GM18511 (cell line): ENCODE measurements at regions not wholly inside any gene's neighbourhood (a gene's known extent, or its start where the extent isn't known, plus 50 kb on each side); places are given as distances from the start of the nearest gene placed in this dataset.

Experiments used
- ATAC-seq: cut with Tn5 transposase; IDR thresholded peaks from one replicate; pipeline ENCODE4 v1.9.1; 2021; ENCODE audit warnings: mild to moderate bottlenecking, moderate library complexity; ENCODE audit not compliant: unreplicated experiment

DNA sequence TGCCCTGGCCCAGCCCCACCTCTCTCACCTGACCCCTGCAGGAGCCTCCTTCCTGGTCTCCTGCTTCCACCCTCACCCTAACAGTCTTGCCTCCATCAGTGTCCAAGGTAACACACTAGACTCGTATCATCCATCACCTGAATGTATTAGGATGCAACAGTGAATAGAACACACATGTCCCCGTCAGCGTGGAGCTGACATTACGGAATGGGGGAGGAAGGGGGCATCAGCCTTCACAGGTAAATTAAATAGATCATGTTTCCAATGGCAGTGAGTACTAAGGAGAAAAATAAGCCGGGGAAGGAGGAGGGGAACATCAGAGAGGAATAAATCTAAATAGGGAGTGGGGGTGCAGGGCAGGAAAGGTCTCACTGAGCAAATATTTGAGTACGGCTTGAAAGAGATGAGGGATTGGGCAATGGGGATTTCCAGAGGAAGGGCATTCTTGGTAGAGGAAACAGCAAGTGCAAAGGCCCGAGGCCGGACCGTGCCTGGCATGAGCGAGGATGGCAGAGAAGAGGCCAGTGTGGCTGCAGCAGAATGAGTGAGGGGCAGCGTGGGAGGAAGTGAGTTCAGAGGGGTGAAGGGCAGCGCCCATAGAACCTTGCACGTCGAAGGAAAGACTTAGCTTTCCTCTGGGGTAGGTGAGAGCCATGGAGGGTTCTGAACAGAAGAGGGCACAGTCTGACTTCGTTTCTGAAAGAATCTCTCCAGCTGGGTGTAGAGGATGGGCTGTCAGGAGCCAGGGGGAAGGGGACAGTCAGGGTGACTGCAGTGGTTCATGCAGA lies 110.1 kb upstream of the PTPN1 start:
- no peak for ATAC-seq

DNA sequence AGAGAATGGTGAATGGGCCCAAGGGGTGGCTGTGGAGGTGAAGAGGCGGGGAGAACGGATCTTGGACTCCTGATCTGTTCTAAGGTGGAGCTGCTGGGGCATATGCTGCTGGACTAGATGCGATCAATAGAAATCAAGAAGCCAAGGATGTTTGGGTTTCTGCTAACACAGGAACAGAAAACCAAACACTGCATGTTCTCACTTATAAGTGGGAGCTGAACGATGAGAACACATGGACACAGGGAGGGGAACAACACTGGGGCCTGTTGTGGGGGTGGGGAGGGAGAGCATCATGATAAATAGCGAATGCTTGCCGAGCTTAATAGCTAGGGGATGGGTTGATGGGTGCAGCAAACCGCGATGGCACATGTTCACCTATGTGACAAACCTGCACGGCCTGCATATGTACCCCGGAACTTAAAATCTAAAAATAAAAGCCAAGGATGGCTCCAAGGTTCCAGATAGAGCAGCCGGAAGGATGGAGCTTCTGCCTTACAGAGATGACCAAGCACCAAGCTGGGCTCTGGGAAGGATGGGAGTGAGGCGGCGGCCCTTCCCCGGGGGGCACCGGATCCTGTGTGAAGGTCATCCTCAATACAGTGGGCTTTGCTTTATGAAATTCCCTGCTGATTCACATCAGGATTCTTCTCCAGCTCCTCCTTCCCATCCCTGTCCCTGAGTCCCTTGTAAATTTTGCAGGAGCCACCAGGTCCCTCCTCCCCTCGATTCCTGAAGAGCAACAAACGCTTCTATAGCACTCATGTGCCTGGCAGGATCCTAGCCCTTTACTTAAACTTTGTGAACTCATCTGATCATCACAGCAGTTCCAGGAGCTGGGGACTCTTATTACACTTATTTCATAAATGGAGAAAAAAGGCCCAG lies 109.2 kb upstream of the PTPN1 start:
- ATAC-seq = no peak

DNA sequence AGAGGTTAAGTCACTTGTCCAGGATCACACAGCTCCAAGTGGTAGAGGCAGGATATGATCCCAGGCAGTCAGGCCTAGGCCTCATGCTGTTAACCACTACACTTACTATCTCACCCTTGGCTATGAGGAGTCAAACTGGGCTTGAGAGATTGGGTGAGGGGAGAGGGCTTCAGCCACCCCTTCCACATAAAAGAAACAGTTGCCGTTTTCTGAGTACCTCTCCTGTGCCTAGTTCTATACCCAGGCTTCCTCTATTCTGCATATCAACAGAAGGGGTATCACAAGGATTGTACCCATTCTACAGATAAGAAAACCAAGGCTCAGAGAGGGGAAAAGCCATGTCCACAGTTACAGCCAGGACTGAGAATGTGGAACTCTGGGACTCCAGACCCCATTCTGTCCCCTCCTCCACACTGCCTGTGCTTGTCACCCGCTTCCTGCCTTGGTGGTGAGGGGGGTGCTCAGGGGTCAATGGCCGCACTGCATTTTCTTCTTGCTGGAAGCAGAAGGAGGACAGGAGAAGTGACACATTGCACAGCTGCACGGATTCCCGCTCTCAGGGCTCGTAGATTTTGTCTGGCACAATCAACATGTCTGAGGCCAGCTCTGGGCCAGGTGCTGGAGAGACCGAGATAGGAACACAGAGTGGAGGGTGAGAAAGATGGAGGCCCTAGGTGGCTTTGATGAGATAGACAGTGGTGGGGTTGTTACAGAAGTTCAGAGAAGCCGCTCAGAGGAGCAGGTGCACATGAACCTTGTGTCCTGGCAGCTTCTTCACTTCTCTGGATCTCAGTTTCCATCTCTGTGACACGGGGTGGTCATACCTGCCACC lies 108.4 kb upstream of the PTPN1 start:
- no peak for ATAC-seq

DNA sequence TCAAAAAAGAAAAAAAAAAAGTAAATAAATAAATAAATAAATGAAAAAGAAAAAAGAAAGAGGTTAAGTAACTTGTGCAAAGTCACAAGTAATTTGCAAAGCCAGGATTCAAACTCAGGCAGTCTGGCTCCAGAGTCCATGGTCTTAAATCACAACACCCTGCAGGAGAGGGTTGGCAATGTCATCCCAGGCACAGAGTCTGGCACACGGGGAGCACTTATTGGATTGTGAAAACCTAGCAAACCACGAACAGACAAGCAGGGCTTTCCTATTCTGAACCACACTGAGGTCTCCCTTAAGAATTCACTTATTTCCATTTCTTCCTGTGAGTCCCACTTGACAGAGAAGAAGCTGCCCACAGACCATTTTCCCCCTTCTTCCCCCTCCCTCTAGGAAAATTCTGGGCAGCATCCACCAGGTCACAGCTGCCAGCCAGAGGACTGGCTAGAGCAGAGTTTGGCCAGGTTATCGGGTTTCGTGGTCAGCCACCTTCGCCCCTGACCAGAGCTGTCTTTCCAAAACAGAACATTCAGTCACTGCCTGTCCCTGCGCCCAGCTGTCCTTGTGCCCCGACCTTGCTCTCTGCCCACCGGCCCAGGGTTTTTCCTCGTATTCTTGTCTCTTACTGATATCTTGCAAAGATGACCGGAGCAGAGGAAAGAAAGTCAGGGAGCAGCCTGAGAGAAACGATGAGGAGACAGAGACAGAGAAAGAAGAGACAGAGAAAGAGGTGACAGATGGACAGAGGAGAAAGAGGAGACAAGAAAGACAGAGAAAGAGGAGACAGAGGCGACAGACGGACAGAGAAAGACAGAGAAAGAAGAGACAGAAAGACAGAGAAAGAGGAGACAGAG lies 106.4 kb upstream of the PTPN1 start:
- ATAC-seq = no peak

DNA sequence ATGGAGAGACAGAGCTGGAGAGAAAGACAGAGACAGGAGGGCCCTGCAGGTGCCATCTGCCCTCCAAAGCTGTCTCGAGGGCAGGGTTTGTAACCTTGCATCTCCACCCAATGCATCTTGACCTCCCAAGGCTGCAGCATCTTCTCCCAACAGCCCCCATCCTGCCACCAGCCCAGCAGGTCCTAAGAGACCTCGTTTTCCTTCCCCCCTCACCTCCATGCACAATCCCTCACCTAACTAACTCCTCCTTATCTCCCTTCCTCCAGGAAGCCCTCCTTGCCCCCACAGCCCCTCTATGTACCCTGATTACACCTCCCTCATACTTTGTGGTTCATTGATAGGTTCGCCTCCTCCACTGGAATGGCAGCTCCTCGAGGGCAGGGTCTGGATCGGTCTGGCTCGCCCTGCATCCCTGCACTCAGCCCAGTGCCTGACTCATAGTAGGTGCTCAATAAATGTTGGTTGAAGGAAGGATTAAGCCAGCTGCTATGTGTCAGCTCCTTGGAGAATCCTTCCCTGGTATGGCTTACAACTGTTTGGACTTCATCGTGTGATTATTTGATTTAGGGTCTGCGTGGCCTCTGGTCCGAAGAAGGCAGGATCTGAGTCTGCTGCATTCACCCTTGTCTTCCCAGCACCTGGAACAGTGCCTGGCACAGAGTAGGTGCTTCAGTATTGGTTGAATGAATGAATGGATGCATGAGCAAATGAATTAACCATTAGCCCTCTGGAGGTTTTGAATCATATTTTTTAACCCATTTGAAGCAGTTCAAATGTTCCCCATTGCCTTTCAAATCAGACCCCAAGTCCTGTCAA lies 105.6 kb upstream of the PTPN1 start:
- no peak for ATAC-seq

DNA sequence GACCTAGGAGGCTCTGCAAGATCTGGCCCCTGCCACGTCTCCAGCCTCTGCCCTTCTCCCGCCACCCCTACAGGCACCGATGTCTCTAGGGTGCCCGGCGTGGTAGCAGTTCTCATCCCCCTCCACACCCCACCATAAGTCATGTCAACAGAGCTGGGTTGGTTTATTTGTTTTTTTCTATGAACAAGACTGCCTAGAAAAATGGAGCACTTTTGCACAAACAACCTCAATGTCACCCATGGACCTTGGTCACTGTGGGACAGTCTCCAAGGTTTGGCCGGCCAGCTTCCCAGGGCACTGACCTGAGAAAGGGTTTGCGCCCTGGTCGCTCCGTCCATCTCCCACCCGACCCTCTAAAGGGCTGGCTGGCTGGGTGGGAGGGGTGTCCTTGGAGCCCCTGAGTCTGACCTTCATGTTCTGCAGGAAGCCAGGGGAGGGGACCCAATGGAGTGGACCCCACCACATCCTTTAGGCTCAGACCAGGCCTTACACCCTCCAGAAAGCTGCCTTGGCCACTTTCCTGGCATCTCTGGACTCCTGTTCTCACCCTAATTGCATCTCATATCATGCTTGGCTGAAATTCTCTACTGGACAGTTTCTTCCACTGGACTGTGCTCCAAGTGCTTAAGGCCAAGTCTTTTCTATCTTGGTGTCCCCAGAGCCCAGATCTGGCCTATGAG lies 104.8 kb upstream of the PTPN1 start:
- no peak for ATAC-seq

DNA sequence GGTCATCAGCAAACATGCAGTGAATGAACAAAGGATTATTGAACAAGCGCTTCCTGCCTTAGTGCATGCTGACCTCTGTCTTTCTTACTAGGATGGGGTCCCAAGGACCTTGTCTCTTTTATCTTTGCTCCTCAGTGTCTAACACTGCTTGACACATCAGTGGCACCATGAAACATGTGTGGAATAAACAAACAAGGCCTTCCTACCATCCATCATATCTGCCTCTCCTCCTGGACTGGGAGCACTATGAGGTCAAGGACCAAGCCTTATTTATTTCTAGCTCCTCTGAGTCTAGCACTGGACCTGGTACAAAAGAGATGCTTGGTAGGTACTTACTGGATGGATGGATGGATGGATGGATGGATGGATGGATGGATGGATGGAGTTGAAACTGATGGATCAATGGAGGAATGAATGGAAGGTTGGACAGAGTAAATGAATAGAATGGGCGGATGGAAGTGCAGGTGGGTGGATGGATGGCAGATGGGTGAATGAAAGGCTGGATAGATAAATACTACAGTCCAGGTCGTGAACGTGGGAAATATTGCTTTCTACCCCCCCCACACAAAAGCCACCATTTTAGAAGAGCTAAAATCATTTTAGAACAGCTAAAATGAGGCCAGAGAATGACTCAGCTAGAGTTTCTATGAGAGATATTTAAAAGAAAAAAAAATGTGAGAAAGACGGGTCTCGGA lies 104.1 kb upstream of the PTPN1 start:
- ATAC-seq = no peak

DNA sequence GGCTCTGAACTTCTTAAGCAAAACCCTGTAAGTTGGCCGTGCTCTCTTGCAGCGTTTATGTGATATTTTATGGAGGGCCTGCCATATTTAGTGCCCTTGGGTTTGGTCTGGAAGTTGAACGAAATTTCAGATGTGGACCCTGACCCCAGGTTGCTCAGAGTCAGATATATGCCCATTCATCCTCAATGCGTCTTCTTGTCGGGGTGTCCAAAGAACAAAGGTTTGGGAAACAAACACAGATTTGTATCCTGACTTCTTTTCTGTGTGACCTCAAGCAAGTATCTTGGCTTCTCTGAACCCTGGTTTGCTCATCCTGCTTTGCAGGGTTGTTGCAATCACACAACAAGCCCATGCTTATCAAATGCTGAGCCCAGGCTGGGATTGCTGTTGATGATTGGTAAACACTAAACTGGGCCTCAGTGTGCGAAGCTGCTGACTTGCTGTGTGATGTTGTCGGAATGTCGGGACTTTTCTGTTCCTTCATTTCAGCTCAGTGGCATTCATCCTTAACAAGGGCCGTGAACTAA lies 103.5 kb upstream of the PTPN1 start:
- ATAC-seq = no peak

DNA sequence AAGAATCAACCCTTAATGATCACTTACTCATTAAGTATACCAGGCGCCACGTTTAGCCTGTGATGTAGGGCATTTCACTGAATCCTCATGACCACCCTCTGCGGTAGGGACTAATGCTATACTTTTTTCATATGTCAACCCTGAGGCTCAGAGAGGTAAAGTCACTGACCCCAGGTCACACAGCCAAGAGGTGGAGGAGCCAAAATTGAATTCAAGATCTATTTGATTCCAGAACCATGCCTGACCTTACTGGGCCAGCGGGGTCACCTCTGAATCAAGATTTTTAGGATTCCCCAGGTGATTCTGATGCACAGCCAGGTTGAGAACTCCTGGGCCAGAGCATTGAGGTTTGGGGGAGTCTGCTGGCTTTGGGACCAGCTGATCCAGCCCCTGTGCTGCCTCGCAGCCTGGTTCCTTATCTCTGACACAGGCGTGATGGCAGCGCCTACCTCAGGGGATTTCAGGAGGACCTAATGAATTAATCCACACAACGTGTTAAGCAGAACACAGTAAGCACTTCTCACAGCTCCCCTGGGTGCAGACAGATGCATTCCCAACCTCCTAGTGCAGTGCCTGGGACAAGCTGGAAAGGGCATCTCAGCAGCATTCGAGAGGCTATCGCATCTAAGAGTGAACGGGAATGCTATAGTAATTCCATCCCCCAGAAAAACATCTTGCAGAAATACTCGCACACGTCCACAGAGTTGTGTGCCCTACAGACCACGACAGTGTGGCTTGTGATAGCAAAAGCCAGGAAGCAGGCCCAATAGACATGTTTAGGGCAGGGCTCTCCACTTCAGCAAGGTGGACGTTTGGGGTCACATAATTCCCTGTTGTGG lies 101.4 kb upstream of the PTPN1 start:
- ATAC-seq = no peak

DNA sequence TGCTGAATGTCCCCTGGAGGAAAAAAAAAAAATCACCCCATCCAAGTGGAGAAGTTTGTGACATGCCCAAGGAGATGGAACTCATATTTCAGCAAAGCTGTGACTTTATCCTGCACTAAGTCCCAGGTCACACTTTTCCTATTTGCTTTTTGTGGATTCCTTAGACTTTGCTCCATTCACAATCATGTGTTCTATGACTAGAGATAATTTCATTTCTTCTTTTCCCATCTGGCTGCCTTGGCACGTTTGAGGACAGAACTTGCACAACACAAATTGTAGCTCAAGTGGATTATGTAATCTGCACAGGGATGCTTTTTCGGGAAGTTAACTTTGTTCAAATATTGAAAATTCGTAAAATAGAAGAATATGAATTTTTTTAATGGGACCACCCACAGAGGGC lies 100.7 kb upstream of the PTPN1 start:
- no peak for ATAC-seq

DNA sequence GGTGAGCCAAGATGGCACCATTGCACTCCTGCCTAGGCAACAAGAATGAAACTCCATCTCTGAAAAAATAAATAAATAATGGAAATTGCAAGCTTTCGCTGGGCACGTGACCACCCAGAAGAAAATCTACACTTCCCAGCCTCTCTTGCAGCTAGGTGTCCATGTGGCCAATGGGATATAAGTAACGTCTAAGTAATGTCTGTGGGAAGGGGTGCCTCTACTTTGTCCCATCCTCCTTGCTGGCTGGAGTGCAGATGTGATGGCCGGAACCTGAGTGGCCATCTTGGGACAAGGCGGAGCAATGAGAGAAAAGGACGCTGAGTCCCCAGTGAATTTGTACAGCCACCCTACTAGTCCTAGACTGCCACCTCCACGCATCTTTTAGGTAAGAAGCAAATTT lies 99.8 kb upstream of the PTPN1 start:
- ATAC-seq = no peak

DNA sequence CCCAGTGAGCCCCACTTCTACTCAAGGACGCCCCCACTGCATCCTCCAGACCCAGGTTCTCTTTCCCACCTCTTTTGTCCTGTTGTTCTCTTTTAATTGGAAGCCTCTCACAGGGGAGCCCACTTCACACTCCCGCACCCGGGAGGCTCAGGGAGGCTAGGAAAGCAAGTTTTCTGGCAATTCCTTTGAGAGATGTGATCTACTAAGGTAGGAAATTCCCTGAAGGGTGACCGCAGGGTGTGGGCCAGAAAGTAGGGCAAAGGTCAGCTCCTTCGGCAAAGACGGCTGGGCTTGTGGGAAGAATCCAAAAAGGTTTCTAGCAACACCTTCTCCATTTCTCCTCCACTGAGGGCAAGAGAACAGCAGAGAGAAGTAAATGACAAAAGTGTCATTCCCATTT lies 98.1 kb upstream of the PTPN1 start:
- ATAC-seq = no peak

DNA sequence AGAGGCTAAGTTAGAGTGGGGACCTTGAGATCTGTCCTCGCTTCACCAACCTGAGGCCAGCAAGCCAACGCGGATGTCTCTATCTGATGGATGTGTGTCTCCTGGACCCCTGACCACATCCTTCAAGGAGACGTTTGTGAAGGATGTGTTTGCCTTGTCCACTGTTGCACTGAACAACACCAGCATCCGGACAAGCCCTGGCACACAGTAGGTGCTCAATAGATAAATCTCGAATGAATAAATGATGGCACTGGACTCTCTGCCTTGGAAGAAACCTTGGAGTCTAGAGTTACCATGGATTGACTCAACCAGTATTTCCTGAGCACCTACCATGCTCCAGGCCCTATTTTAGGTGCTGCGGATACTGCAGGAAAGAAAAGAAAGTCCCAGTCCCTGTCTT lies 97.7 kb upstream of the PTPN1 start:
- no peak for ATAC-seq

DNA sequence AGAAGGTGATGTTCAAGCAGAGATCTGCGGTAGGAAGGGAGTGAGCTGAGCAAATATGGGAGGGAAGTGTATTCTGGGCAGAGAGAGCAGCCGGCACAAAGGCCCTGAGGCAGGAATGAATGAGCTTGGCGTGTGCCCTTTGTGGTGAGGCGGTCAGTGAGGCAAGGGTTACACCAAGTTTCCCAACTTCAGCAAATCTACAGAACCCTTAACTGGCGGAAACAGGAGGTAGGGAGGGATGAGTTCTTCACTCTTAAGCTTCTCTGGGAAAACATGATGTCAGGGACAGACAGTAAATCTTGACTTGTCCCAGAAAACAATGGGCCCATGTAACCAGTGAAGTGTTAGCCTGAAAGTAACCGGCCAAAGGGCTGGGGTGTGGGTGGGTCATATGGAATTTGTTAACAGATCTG lies 97.1 kb upstream of the PTPN1 start:
- no peak for ATAC-seq

DNA sequence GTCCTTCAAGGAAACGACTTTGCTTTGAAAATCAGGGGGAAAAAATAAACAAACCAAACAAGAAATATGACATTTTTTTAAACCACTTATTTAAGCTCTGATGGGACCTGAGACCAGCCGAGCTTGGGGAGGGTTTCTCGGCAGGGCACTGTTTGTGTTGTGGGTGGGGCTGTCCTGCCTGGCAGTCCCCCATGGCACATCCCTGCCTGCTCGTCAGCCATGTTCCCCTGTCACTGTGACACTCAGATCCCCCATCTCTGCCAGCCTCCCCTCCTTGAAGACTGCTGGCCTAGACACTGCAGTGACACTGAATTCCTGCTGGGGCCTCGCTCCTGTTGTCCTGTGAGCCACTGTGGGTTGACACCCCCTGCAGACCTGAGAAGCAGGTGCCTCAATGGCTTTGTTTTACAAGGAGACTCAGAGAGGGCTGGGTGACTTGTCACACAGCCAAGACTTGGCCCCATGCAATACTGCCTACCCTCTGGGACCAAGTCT lies 95.1 kb upstream of the PTPN1 start:
- no peak for ATAC-seq

DNA sequence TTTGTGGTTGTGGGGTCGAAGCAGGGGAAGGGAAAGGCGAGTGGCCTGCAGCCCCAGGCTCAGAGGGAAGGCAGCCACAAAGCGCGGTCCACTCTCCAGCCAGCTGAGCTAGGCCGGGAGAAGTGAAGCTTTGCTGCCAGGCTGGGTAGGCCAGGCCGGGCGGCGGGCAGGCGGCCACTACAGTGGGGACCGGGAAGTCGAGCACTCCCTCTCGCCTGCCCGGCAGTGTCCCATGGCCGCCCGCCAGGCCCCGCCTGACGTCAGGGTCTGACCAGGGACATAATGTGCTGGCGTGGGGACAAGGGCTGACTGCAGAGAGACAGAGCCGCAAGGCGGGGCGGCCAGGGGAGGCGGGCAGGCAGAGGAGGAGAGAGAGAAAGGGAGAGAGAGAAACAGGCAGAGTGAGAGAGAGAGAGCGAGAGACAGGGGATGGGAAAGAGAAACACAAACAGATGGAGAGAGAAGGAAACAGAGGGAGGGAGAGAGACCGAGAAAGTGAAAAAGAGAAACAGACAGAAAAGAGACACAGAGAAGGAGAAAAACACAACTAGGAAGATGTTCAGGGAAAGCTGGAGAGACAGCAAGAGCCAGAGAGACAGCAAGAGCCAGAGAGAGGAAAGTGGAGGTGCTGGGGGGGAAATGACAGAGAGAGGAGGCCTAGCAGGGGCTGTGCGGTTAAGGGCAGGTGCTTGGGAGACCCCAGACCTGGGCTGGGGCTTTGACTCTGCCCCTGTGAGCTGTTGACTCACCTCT lies 94.5 kb upstream of the PTPN1 start:
- ATAC-seq = no peak
